KMS-11 (cell line): ENCODE measurements at regions not wholly inside any gene's neighbourhood (a gene's known extent, or its start where the extent isn't known, plus 50 kb on each side); places are given as distances from the start of the nearest gene placed in this dataset.

ENCODE experiments used
- H2AFZ ChIP-seq: fragments of 200-600 bp; sonication (generic); 2 replicates; pipeline ENCODE4 v1.6.1; 2016; ENCODE audit warnings: antibody characterized with exemption, mixed run types, low read depth
- H3K27ac ChIP-seq: fragments of 200-600 bp; sonication (generic); 2 replicates; pipeline ENCODE4 v1.6.1; 2016; ENCODE audit warnings: mild to moderate bottlenecking, mixed run types
- H3K27me3 ChIP-seq: fragments of 200-600 bp; sonication (generic); 2 replicates; pipeline ENCODE4 v1.6.1; 2017; ENCODE audit warnings: mild to moderate bottlenecking, low read depth, mixed run types, moderate library complexity; ENCODE audit not compliant: insufficient read depth
- H3K36me3 ChIP-seq: fragments of 200-600 bp; sonication (generic); 2 replicates; pipeline ENCODE4 v1.6.1; 2017; ENCODE audit warnings: mild to moderate bottlenecking, mixed run types; ENCODE audit not compliant: insufficient read depth
- H3K4me1 ChIP-seq: fragments of 200-600 bp; sonication (generic); 2 replicates; pipeline ENCODE4 v1.6.1; 2016; ENCODE audit warnings: mild to moderate bottlenecking, low read depth, mixed run types; ENCODE audit not compliant: poor library complexity, severe bottlenecking
- H3K4me2 ChIP-seq: fragments of 200-600 bp; sonication (generic); 2 replicates; pipeline ENCODE4 v1.7.0; 2016; ENCODE audit warnings: mild to moderate bottlenecking, mixed run types
- H3K4me3 ChIP-seq: fragments of 200-600 bp; sonication (generic); IDR thresholded peaks from 2 replicates; pipeline ENCODE4 v1.6.1; 2017; ENCODE audit warnings: low read depth, low read length, mixed read lengths; ENCODE audit not compliant: insufficient read depth
- H3K79me2 ChIP-seq: fragments of 200-600 bp; sonication (generic); 2 replicates; pipeline ENCODE4 v1.6.1; 2016; ENCODE audit warnings: low read depth, mixed run types; ENCODE audit not compliant: insufficient read depth
- H3K9ac ChIP-seq: fragments of 200-600 bp; sonication (generic); 2 replicates; pipeline ENCODE4 v1.6.1; 2016; ENCODE audit warnings: mild to moderate bottlenecking, mixed run types
- H4K20me1 ChIP-seq: fragments of 200-600 bp; sonication (generic); 2 replicates; pipeline ENCODE4 v1.6.1; 2016; ENCODE audit warnings: mild to moderate bottlenecking, mixed run types; ENCODE audit not compliant: insufficient read depth
- CTCF ChIP-seq: fragments of 200-600 bp; sonication (generic); conservative IDR thresholded peaks from 2 replicates; pipeline ENCODE4 v1.6.1; 2017; ENCODE audit warnings: low read depth, mild to moderate bottlenecking, antibody characterized with exemption, low read length, moderate library complexity, mixed read lengths

- H3K79me2 ChIP-seq = no peaks in the 10 kb centered on the region
- H3K4me3 ChIP-seq = no peak overlapping the region
- H3K36me3 ChIP-seq = no peaks in the 10 kb centered on the region
- H3K27ac ChIP-seq = no peak overlapping the region
- no peak overlapping the region for H2AFZ ChIP-seq
- TF ChIP-seq CTCF = no peak
- no peak overlapping the region for H3K4me2 ChIP-seq
- no peaks in the 10 kb centered on the region for H3K27me3 ChIP-seq
- H3K4me1 ChIP-seq = no peaks in the 10 kb centered on the region
- H4K20me1 ChIP-seq = no peaks in the 10 kb centered on the region
- no peak overlapping the region for H3K9ac ChIP-seq
Observed at GRCh38 chr11:116144387-116144958, 628.3 kb downstream of the BUD13 start.

GRCh38 chr11:116138280-116138679 is 634.1 kb upstream of the CADM1 start:
- Histone ChIP-seq H3K27ac (no peak overlapping the region), H3K4me3 (no peak overlapping the region), H3K4me1 (no peaks in the 10 kb centered on the region), H3K9ac (no peak overlapping the region), H3K27me3 (no peaks in the 10 kb centered on the region), H4K20me1 (no peaks in the 10 kb centered on the region), H3K4me2 (no peak overlapping the region), H3K36me3 (no peaks in the 10 kb centered on the region), H3K79me2 (no peaks in the 10 kb centered on the region), H2AFZ (no peak overlapping the region)
- TF ChIP-seq CTCF = no peak

GRCh38 chr11:116137753-116138152 is 633.5 kb upstream of the CADM1 start:
- Histone ChIP-seq H3K36me3 (no peaks in the 10 kb centered on the region), H3K4me3 (no peak overlapping the region), H3K4me2 (no peak overlapping the region), H3K27ac (no peak overlapping the region), H2AFZ (no peak overlapping the region), H4K20me1 (no peaks in the 10 kb centered on the region), H3K4me1 (no peaks in the 10 kb centered on the region), H3K27me3 (no peaks in the 10 kb centered on the region), H3K79me2 (no peaks in the 10 kb centered on the region), H3K9ac (no peak overlapping the region)
- no peak for TF ChIP-seq CTCF

- H3K27me3 ChIP-seq = no peaks in the 10 kb centered on the region
- no peaks in the 10 kb centered on the region for H3K36me3 ChIP-seq
- H3K9ac ChIP-seq = no peak overlapping the region
- no peaks in the 10 kb centered on the region for H4K20me1 ChIP-seq
- H3K79me2 ChIP-seq = no peaks in the 10 kb centered on the region
- TF ChIP-seq CTCF = no peak
- H3K4me3 ChIP-seq = no peak overlapping the region
- H3K4me2 ChIP-seq = no peak overlapping the region
- H3K27ac ChIP-seq = no peak overlapping the region
- H2AFZ ChIP-seq = no peak overlapping the region
- no peaks in the 10 kb centered on the region for H3K4me1 ChIP-seq
Observed at GRCh38 chr11:116136987-116137674, 632.9 kb upstream of the CADM1 start.
